HG03108 (cell line): ENCODE measurements at regions not wholly inside any gene's neighbourhood (a gene's known extent, or its start where the extent isn't known, plus 50 kb on each side); places are given as distances from the start of the nearest gene placed in this dataset.
"Not testable (repeated sequence)": the region's sequence is repeated elsewhere in the genome, so short reads cannot be mapped to it uniquely, and the experiment has no call there.

Source experiments
- ATAC-seq: cut with Tn5 transposase; IDR thresholded peaks from one replicate; pipeline ENCODE4 v1.9.1; 2021; ENCODE audit warnings: moderate library complexity; ENCODE audit not compliant: unreplicated experiment

GRCh38 chr14:105921781-105922180, 395.4 kb downstream of the TMEM121 start:
- ATAC-seq, result not testable (repeated sequence)

- ATAC-seq, result not testable (repeated sequence)
These were observed 397.3 kb downstream of the TMEM121 start for GRCh38 chr14:105923520-105924191.

GRCh38 chr14:105924951-105925591, 398.7 kb downstream of the TMEM121 start:
- no peak for ATAC-seq

- ATAC-seq, result no peak
These were observed 399.4 kb downstream of the TMEM121 start for GRCh38 chr14:105925615-105926372.

GRCh38 chr14:105926373-105927095, 400.2 kb downstream of the TMEM121 start:
- ATAC-seq, result no peak

GRCh38 chr14:105927096-105928060, 401.0 kb downstream of the TMEM121 start:
- ATAC-seq, result no peak

- ATAC-seq, result not testable (repeated sequence)
These were observed 402.1 kb downstream of the TMEM121 start for GRCh38 chr14:105928171-105929111.

GRCh38 chr14:105929327-105930081, 403.1 kb downstream of the TMEM121 start:
- no peak for ATAC-seq

GRCh38 chr14:105930572-105930971, 404.2 kb downstream of the TMEM121 start:
- ATAC-seq, result no peak

GRCh38 chr14:105931808-105932483, 405.6 kb downstream of the TMEM121 start:
- ATAC-seq, result no peak

GRCh38 chr14:105933238-105933637, 406.9 kb downstream of the TMEM121 start:
- no peak for ATAC-seq

- no peak for ATAC-seq
These were observed 409.0 kb downstream of the TMEM121 start for GRCh38 chr14:105935384-105935783.

GRCh38 chr14:105937253-105938054, 411.1 kb downstream of the TMEM121 start:
- ATAC-seq, result no peak

GRCh38 chr14:105938055-105938863, 411.9 kb downstream of the TMEM121 start:
- ATAC-seq, result no peak

GRCh38 chr14:105938959-105939358, 412.6 kb downstream of the TMEM121 start:
- ATAC-seq, result no peak
